Thyroid gland (tissue), 4 donors: ENCODE measurements at regions not wholly inside any gene's neighbourhood (a gene's known extent, or its start where the extent isn't known, plus 50 kb on each side); places are given as distances from the start of the nearest gene placed in this dataset.

Experiments used
- POLR2A ChIP-seq, 2 donors: fragments of 450-650 bp; IDR thresholded peaks; one replicate each; pipeline ENCODE4 v1.6.1; 2017; ENCODE audit warnings: antibody characterized with exemption in 2 of 2, mild to moderate bottlenecking in 2 of 2, moderate library complexity in 1 of 2
- TF ChIP-seq, protein P1 (sequence below), 6 experiments: fragments of 200-600 bp in 3 of 6; fragments of 450-650 bp in 3 of 6; sonication (generic) in 3 of 6; IDR thresholded peaks; one replicate each; pipeline ENCODE4 v1.5.1; 2016 to 2019; ENCODE audit warnings: antibody characterized with exemption in 6 of 6, mild to moderate bottlenecking in 2 of 6, inconsistent platforms in 1 of 6, moderate library complexity in 1 of 6

DNA sequence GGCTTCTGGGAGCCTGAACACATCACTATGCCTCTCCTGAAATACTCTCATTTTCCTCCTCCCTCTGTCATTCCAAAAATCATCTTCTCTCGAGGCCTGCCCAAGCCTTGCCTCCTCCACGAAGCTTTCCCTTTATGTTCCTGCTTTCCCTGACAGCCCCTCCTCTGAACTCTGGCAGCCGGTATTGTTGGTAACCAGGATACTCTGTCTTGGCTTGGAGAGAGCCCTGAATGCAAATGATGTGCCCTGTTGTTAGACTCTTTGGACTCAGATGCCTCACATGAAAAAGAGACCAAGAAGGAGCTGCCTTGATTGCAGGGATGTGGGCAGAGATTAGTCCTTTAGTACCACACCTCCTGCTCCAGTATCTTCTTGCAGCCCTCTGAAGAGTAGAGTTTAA, 138.5 kb upstream of the DLX2 start:
- TF ChIP-seq POLR2A (IDR thresholded peaks at IDR 0.05): no peak
- TF ChIP-seq, protein P1, sequence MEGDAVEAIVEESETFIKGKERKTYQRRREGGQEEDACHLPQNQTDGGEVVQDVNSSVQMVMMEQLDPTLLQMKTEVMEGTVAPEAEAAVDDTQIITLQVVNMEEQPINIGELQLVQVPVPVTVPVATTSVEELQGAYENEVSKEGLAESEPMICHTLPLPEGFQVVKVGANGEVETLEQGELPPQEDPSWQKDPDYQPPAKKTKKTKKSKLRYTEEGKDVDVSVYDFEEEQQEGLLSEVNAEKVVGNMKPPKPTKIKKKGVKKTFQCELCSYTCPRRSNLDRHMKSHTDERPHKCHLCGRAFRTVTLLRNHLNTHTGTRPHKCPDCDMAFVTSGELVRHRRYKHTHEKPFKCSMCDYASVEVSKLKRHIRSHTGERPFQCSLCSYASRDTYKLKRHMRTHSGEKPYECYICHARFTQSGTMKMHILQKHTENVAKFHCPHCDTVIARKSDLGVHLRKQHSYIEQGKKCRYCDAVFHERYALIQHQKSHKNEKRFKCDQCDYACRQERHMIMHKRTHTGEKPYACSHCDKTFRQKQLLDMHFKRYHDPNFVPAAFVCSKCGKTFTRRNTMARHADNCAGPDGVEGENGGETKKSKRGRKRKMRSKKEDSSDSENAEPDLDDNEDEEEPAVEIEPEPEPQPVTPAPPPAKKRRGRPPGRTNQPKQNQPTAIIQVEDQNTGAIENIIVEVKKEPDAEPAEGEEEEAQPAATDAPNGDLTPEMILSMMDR (IDR thresholded peaks at IDR 0.05): no peak
